ENCODE measurements at regions not wholly inside any gene's neighbourhood (a gene's known extent, or its start where the extent isn't known, plus 50 kb on each side); places are given as distances from the start of the nearest gene placed in this dataset.

DNA sequence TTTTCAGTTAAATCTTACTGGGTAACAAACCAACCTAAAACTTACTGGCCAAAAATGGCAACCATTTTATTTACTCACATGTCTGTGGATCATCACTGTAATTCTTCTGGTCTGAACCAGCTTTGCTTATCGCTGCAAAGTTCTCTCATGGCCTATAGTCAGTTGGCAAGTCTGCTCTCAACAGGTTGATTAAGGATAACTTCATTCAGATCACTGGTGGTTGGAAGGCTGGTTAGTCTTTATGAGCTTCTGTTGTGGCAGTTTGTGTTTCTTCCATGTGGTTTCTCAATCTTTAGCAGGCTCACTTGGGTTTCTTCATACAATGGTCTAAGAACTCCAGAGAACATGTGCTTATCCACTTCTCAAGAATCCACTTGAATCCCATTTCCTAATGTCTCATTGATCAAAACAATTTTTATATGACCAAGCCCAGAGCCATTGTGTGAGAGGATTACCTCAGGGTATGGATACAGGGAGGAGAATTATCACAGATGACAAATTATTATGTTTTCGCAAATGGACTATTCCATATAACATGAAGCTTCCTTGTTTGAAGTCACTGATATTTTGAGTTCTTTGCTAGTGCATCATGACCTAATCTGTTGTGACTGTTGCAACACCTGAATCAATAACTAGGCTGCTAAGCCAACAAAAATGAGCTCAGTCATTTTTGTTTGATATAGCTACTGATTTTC lies 155.4 kb upstream of the BMP2 start:
- no peak overlapping the region for H3K27ac ChIP-seq (ENCODE audit: poor library complexity, severe bottlenecking)
- no peak overlapping the region for H3K4me3 ChIP-seq (ENCODE audit: severe bottlenecking)
- no peaks in the 10 kb centered on the region for H3K27me3 ChIP-seq (ENCODE audit: insufficient read depth, poor library complexity, severe bottlenecking)
- ATAC-seq (ENCODE audit: low read depth): no peak
- no peak for DNase-seq (ENCODE audit: low spot score)
- TF ChIP-seq, protein P1, sequence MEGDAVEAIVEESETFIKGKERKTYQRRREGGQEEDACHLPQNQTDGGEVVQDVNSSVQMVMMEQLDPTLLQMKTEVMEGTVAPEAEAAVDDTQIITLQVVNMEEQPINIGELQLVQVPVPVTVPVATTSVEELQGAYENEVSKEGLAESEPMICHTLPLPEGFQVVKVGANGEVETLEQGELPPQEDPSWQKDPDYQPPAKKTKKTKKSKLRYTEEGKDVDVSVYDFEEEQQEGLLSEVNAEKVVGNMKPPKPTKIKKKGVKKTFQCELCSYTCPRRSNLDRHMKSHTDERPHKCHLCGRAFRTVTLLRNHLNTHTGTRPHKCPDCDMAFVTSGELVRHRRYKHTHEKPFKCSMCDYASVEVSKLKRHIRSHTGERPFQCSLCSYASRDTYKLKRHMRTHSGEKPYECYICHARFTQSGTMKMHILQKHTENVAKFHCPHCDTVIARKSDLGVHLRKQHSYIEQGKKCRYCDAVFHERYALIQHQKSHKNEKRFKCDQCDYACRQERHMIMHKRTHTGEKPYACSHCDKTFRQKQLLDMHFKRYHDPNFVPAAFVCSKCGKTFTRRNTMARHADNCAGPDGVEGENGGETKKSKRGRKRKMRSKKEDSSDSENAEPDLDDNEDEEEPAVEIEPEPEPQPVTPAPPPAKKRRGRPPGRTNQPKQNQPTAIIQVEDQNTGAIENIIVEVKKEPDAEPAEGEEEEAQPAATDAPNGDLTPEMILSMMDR (IDR thresholded peaks at IDR 0.05; ENCODE audit: poor library complexity, severe bottlenecking): no peak
- peaks cover 16% of the 10 kb centered on the region for H3K4me1 ChIP-seq (ENCODE audit: insufficient read depth, poor library complexity, severe bottlenecking)
- no peaks in the 10 kb centered on the region for H3K36me3 ChIP-seq (ENCODE audit: low read depth)
- H3K9me3 ChIP-seq (ENCODE audit: severe bottlenecking): no peaks in the 10 kb centered on the region

DNA sequence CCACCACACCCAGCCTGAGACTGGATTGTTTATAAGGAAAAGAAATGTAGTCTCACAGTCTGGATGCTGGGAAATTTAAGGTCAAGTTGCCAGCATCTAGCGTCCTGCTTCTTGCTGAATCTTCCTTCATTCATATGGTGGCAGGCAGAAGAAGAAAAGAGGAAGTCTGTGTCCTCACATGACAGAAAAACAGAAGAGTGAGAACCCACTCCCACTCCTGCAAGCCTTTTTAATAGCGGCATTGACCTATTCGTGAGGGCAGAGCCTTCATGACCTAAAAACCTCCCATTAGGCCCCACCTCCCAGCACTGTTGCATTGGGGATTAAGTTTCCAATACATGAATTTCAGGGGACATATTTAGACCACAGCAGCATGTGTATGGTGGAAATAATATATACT lies 160.8 kb upstream of the BMP2 start:
- no peaks in the 10 kb centered on the region for H3K27me3 ChIP-seq (ENCODE audit: insufficient read depth, poor library complexity, severe bottlenecking)
- DNase-seq (ENCODE audit: low spot score) (no peak), ATAC-seq (ENCODE audit: low read depth) (no peak)
- H3K27ac ChIP-seq (ENCODE audit: poor library complexity, severe bottlenecking): no peak overlapping the region
- H3K36me3 ChIP-seq (ENCODE audit: low read depth): no peaks in the 10 kb centered on the region
- TF ChIP-seq, protein P1 (IDR thresholded peaks at IDR 0.05; ENCODE audit: poor library complexity, severe bottlenecking): no peak
- no peaks in the 10 kb centered on the region for H3K4me1 ChIP-seq (ENCODE audit: insufficient read depth, poor library complexity, severe bottlenecking)
- H3K9me3 ChIP-seq (ENCODE audit: severe bottlenecking): no peaks in the 10 kb centered on the region
- no peak overlapping the region for H3K4me3 ChIP-seq (ENCODE audit: severe bottlenecking)

DNA sequence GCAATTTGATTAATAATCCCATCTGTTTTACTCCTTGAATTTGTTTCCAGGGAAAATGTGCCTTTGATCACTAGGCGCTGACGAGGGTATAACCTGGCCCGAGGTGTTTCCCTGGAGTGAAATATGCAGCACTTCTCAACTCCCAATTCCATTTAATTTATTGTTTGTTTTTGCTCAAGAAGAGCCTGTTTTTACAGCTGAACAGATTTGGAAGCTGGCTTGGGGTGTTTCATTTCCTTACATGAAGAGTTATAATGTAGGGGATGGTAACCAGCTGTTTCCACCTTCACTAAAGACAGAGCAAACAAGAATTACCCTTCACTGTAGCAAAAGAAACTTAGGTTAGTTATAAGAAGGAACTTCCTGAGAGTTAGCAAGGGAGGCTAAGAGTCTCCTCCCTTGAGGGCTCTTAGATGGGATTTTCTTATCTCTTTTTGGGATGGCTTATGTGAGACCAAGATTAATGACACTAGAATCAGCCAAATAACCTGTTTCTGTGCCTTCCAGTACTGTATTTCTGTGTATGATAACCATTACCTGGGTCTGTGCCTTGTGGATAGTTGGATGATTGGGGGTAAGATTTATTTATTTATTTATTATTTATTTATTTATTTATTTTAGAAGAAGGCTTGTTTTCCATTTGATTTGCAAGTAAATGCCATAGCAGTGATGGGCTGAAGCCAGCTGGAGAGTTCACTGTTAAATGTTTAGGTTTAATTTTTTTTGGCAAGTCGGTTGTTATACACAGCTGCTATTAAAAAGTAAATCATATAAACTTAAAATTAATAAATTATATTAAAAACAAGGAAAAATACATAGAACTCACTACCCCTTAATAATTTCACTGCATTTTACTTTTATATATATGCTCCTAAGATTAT lies 162.2 kb upstream of the BMP2 start:
- no peaks in the 10 kb centered on the region for H3K9me3 ChIP-seq (ENCODE audit: severe bottlenecking)
- H3K27ac ChIP-seq (ENCODE audit: poor library complexity, severe bottlenecking): no peak overlapping the region
- ATAC-seq (ENCODE audit: low read depth) (no peak), DNase-seq (ENCODE audit: low spot score) (no peak)
- no peaks in the 10 kb centered on the region for H3K27me3 ChIP-seq (ENCODE audit: insufficient read depth, poor library complexity, severe bottlenecking)
- H3K36me3 ChIP-seq (ENCODE audit: low read depth): no peaks in the 10 kb centered on the region
- TF ChIP-seq, protein P1 (IDR thresholded peaks at IDR 0.05; ENCODE audit: poor library complexity, severe bottlenecking): no peak
- no peak overlapping the region for H3K4me3 ChIP-seq (ENCODE audit: severe bottlenecking)
- H3K4me1 ChIP-seq (ENCODE audit: insufficient read depth, poor library complexity, severe bottlenecking): no peaks in the 10 kb centered on the region

DNA sequence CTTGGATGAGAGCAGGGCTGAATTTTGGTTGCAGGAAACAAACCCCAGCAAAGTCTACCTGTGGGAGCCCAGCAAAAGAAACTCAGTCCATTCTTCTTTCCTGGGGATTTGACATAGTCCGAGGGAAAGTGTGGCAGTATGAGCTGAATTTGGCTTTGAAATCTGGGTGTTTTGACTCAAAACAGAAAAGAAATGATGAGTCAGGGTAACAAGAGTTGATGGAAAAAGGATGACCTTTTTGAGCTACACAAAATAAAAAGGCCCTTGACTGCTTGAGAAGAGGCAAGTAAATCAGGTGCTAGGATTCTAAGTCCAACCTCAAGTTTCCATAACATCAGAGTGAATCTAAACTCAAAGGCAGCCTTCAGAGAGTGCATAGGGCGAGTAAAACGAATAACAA lies 163.3 kb upstream of the BMP2 start:
- no peaks in the 10 kb centered on the region for H3K27me3 ChIP-seq (ENCODE audit: insufficient read depth, poor library complexity, severe bottlenecking)
- no peaks in the 10 kb centered on the region for H3K36me3 ChIP-seq (ENCODE audit: low read depth)
- no peaks in the 10 kb centered on the region for H3K9me3 ChIP-seq (ENCODE audit: severe bottlenecking)
- H3K27ac ChIP-seq (ENCODE audit: poor library complexity, severe bottlenecking): no peak overlapping the region
- no peak for ATAC-seq (ENCODE audit: low read depth)
- TF ChIP-seq, protein P1 (IDR thresholded peaks at IDR 0.05; ENCODE audit: poor library complexity, severe bottlenecking): no peak
- no peak overlapping the region for H3K4me3 ChIP-seq (ENCODE audit: severe bottlenecking)
- H3K4me1 ChIP-seq (ENCODE audit: insufficient read depth, poor library complexity, severe bottlenecking): no peaks in the 10 kb centered on the region
- no peak for DNase-seq (ENCODE audit: low spot score)

Measured in RWPE2 (cell line).